H1 (cell line): ENCODE measurements at regions not wholly inside any gene's neighbourhood (a gene's known extent, or its start where the extent isn't known, plus 50 kb on each side); places are given as distances from the start of the nearest gene placed in this dataset.

ENCODE experiments used
- CTCF ChIA-PET: fragments of 300-600 bp; sonication (Branson Sonifier 250); formaldehyde crosslinking; loops from one replicate; lab custom pipeline; 2021; ENCODE audit not compliant: partially characterized antibody; lab: Charles Lee
- POLR2A ChIA-PET: fragments of 300-600 bp; sonication (Branson Sonifier 250); formaldehyde crosslinking; loops from one replicate; lab custom pipeline; 2021; ENCODE audit warnings: inconsistent platforms; ENCODE audit not compliant: partially characterized antibody; lab: Charles Lee
- DNase-seq, 2 experiments: peaks; one replicate each; pipeline versions ENCODE4 v3.0.0 to v3.0.0-alpha.2; 2010 to 2022; ENCODE audit warnings: low spot score in 2 of 2, low read depth in 1 of 2, mixed read lengths in 1 of 2
- FAIRE-seq: peaks from 2 replicates; lab custom pipeline; 2011; peaks lifted over from hg19 to GRCh38; lab: Jason Lieb, UNC
- H2AFZ ChIP-seq: 2 replicates; pipeline ENCODE4 v1.8.1; 2012; ENCODE audit warnings: low read length, inconsistent platforms
- H2AK5ac ChIP-seq: 2 replicates; pipeline ENCODE4 v1.6.1; 2013; ENCODE audit warnings: low read depth, low read length
- H2BK120ac ChIP-seq: replicated peaks from 2 replicates; pipeline ENCODE3; 2013; ENCODE audit warnings: low read depth, low read length, inconsistent platforms
- H2BK12ac ChIP-seq: 2 replicates; pipeline ENCODE4 v1.6.1; 2013; ENCODE audit warnings: low read depth, low read length
- H2BK15ac ChIP-seq: 2 replicates; pipeline ENCODE4 v1.6.1; 2013; ENCODE audit warnings: low read length
- H2BK20ac ChIP-seq: 2 replicates; pipeline ENCODE4 v1.6.1; 2013; ENCODE audit warnings: low read length
- H2BK5ac ChIP-seq: 2 replicates; pipeline ENCODE4 v1.6.1; 2013; ENCODE audit warnings: low read depth, low read length
- H3K14ac ChIP-seq: 2 replicates; pipeline ENCODE4 v1.6.1; 2013; ENCODE audit warnings: inconsistent platforms; ENCODE audit not compliant: insufficient read length
- H3K18ac ChIP-seq: 2 replicates; pipeline ENCODE4 v1.6.1; 2013; ENCODE audit warnings: low read length; ENCODE audit errors: extremely low read depth
- H3K23ac ChIP-seq: 2 replicates; pipeline ENCODE4 v1.6.1; 2013; ENCODE audit warnings: inconsistent platforms; ENCODE audit not compliant: insufficient read length
- H3K23me2 ChIP-seq: 2 replicates; pipeline ENCODE4 v1.6.1; 2013; ENCODE audit warnings: low read depth, low read length
- H3K27ac ChIP-seq: 2 replicates; pipeline ENCODE4 v1.6.1; 2011; ENCODE audit warnings: low read depth, low read length, inconsistent platforms
- H3K27me3 ChIP-seq, 4 experiments: replicated peaks in 1 of 4; 1 replicate in 1 of 4; 2 replicates in 3 of 4; pipeline versions ENCODE4 v1.6.1 to v1.8.1; 2011 to 2013; ENCODE audit warnings: low read length in 3 of 4, mild to moderate bottlenecking in 3 of 4, inconsistent platforms in 2 of 4, mixed read lengths in 2 of 4, moderate library complexity in 1 of 4; ENCODE audit not compliant: control insufficient read depth in 3 of 4, insufficient read depth in 3 of 4; ENCODE audit errors: extremely low read depth in 1 of 4
- H3K36me3 ChIP-seq, 4 experiments: 2 replicates each; pipeline versions ENCODE4 v1.6.1 to v1.8.1; 2011 to 2013; ENCODE audit warnings: mild to moderate bottlenecking in 4 of 4, low read length in 3 of 4, moderate library complexity in 2 of 4, control low read depth in 1 of 4, inconsistent platforms in 1 of 4; ENCODE audit not compliant: insufficient read depth in 4 of 4, control insufficient read depth in 2 of 4
- H3K4ac ChIP-seq: replicated peaks from 2 replicates; pipeline ENCODE3; 2013; ENCODE audit warnings: low read length, low read depth, mixed read lengths, inconsistent platforms; ENCODE audit not compliant: insufficient read length
- H3K4me1 ChIP-seq, 4 experiments: replicated peaks in 1 of 4; 1 replicate in 1 of 4; 2 replicates in 3 of 4; pipeline versions ENCODE4 v1.6.1 to v1.8.1; 2011 to 2013; ENCODE audit warnings: low read length in 3 of 4, inconsistent platforms in 2 of 4, mixed read lengths in 1 of 4; ENCODE audit not compliant: insufficient read depth in 4 of 4, control insufficient read depth in 3 of 4
- H3K4me2 ChIP-seq, 2 experiments: 2 replicates each; pipeline versions ENCODE4 v1.6.1 to v1.8.1; 2011 to 2013; ENCODE audit warnings: low read depth in 2 of 2, low read length in 2 of 2, control low read depth in 1 of 2, inconsistent platforms in 1 of 2, mild to moderate bottlenecking in 1 of 2; ENCODE audit not compliant: insufficient read depth in 1 of 2
- H3K4me3 ChIP-seq, 4 experiments: fragments of 200-600, 300-600 bp in 1 of 4; sonication (generic), shearing (Covaris generic), sonication (Bioruptor Twin) in 1 of 4; 2 replicates each; pipeline versions ENCODE4 v1.5.1 to v1.8.1; 2011 to 2016; ENCODE audit warnings: low read length in 4 of 4, low read depth in 3 of 4, control low read depth in 2 of 4, inconsistent platforms in 2 of 4, mild to moderate bottlenecking in 2 of 4, mixed read lengths in 1 of 4, moderate library complexity in 1 of 4; ENCODE audit not compliant: insufficient read depth in 2 of 4; ENCODE audit errors: extremely low read depth in 1 of 4
- H3K56ac ChIP-seq: replicated peaks from 2 replicates; pipeline ENCODE3; 2013; ENCODE audit warnings: low read depth, mild to moderate bottlenecking, mixed read lengths, low read length, inconsistent platforms; ENCODE audit not compliant: insufficient read length
- H3K79me1 ChIP-seq: 2 replicates; pipeline ENCODE4 v1.6.1; 2013; ENCODE audit warnings: low read depth, low read length, control low read depth
- H3K79me2 ChIP-seq, 2 experiments: 2 replicates each; pipeline versions ENCODE4 v1.6.1 to v1.8.1; 2012 to 2013; ENCODE audit warnings: low read length in 2 of 2, mild to moderate bottlenecking in 2 of 2, inconsistent platforms in 1 of 2; ENCODE audit not compliant: insufficient read depth in 2 of 2, control insufficient read depth in 1 of 2
- H3K9ac ChIP-seq, 4 experiments: replicated peaks in 1 of 4; 1 replicate in 1 of 4; 2 replicates in 3 of 4; pipeline versions ENCODE4 v1.6.1 to v1.8.1; 2011 to 2013; ENCODE audit warnings: low read depth in 3 of 4, low read length in 3 of 4, control low read depth in 2 of 4, mild to moderate bottlenecking in 2 of 4, moderate library complexity in 2 of 4, inconsistent platforms in 1 of 4; ENCODE audit errors: extremely low read depth in 1 of 4
- H3K9me3 ChIP-seq, 2 experiments: 2 replicates each; pipeline versions ENCODE4 v1.6.1 to v1.8.1; 2012 to 2013; ENCODE audit warnings: mild to moderate bottlenecking in 2 of 2, moderate library complexity in 2 of 2, control low read depth in 1 of 2, inconsistent platforms in 1 of 2, low read depth in 1 of 2, low read length in 1 of 2, mixed read lengths in 1 of 2; ENCODE audit not compliant: insufficient read depth in 2 of 2
- H4K20me1 ChIP-seq, 2 experiments: replicated peaks in 1 of 2; 2 replicates each; pipeline versions ENCODE3 to v1.8.1; 2011 to 2013; ENCODE audit warnings: inconsistent platforms in 2 of 2, low read length in 2 of 2, mild to moderate bottlenecking in 1 of 2; ENCODE audit not compliant: insufficient read depth in 2 of 2, control insufficient read depth in 1 of 2
- H4K5ac ChIP-seq: 2 replicates; pipeline ENCODE4 v1.6.1; 2013; ENCODE audit warnings: low read length, low read depth, mixed read lengths, inconsistent platforms; ENCODE audit not compliant: insufficient read length
- H4K8ac ChIP-seq: 2 replicates; pipeline ENCODE4 v1.8.0; 2013; ENCODE audit warnings: mild to moderate bottlenecking, moderate library complexity, low read length, inconsistent platforms; ENCODE audit not compliant: insufficient read depth; ENCODE audit errors: extremely low read depth
- H4K91ac ChIP-seq: replicated peaks from 2 replicates; pipeline ENCODE3; 2013; ENCODE audit warnings: low read length, mixed read lengths, inconsistent platforms; ENCODE audit not compliant: insufficient read length
- CREB1 ChIP-seq: IDR thresholded peaks from 2 replicates; pipeline ENCODE4 v1.6.1; 2012; ENCODE audit warnings: inconsistent platforms
- E2F6 ChIP-seq: IDR thresholded peaks from 2 replicates; pipeline ENCODE4 v1.6.1; 2012; ENCODE audit warnings: inconsistent platforms
- EGR1 ChIP-seq: IDR thresholded peaks from 2 replicates; pipeline ENCODE4 v1.6.1; 2011; ENCODE audit warnings: low read depth, low read length, borderline replicate concordance
- EP300 ChIP-seq, 2 experiments: IDR thresholded peaks; 1 replicate in 1 of 2; 2 replicates in 1 of 2; pipeline ENCODE4 v1.6.1; 2011 to 2012; ENCODE audit warnings: low read depth in 2 of 2, low read length in 2 of 2, mild to moderate bottlenecking in 2 of 2, borderline replicate concordance in 1 of 2, inconsistent platforms in 1 of 2, moderate library complexity in 1 of 2
- JUND ChIP-seq: IDR thresholded peaks from 2 replicates; pipeline ENCODE4 v1.6.1; 2011; ENCODE audit warnings: mild to moderate bottlenecking, improper control_type of control experiment, low read length
- KDM1A ChIP-seq: fragments of 200-600, 300-600 bp; sonication (generic); IDR thresholded peaks from 2 replicates; pipeline ENCODE4 v1.7.1; 2016; ENCODE audit warnings: mild to moderate bottlenecking, low read length, borderline replicate concordance
- MAFK ChIP-seq: IDR thresholded peaks from 2 replicates; pipeline ENCODE4 v1.6.1; 2012; ENCODE audit warnings: low read depth, mild to moderate bottlenecking, improper control_type of control experiment, low read length
- NANOG ChIP-seq: IDR thresholded peaks from 2 replicates; pipeline ENCODE4 v1.6.1; 2011; ENCODE audit warnings: low read length, low read depth, mild to moderate bottlenecking, inconsistent platforms; ENCODE audit not compliant: insufficient read depth, poor library complexity, severe bottlenecking
- NRF1 ChIP-seq: IDR thresholded peaks from 2 replicates; pipeline ENCODE4 v1.6.1; 2011; ENCODE audit warnings: mild to moderate bottlenecking, low read depth, low read length, improper control_type of control experiment
- POLR2A ChIP-seq, 2 experiments: IDR thresholded peaks; 1 replicate in 1 of 2; 2 replicates in 1 of 2; pipeline ENCODE4 v1.6.1; 2011; ENCODE audit warnings: low read depth in 2 of 2, low read length in 2 of 2, mild to moderate bottlenecking in 2 of 2; ENCODE audit errors: control extremely low read depth in 1 of 2
- POLR2AphosphoS5 ChIP-seq: IDR thresholded peaks from 2 replicates; pipeline ENCODE4 v1.6.1; 2011; ENCODE audit warnings: low read depth, low read length
- POU5F1 ChIP-seq: IDR thresholded peaks from 2 replicates; pipeline ENCODE4 v1.6.1; 2011; ENCODE audit warnings: low read depth, mild to moderate bottlenecking, low read length, moderate library complexity
- RAD21 ChIP-seq, 2 experiments: IDR thresholded peaks in 1 of 2; conservative IDR thresholded peaks in 1 of 2; 2 replicates each; pipeline ENCODE4 v1.6.1; 2011; ENCODE audit warnings: low read depth in 2 of 2, low read length in 2 of 2, improper control_type of control experiment in 1 of 2, inconsistent platforms in 1 of 2, mild to moderate bottlenecking in 1 of 2, moderate library complexity in 1 of 2
- SAP30 ChIP-seq: fragments of 300-600 bp; sonication (generic); IDR thresholded peaks from 2 replicates; pipeline ENCODE4 v1.7.1; 2012; ENCODE audit warnings: low read length, moderate library complexity, mild to moderate bottlenecking, inconsistent platforms; ENCODE audit not compliant: insufficient read depth, insufficient replicate concordance
- SIN3A ChIP-seq, 2 experiments: IDR thresholded peaks in 1 of 2; conservative IDR thresholded peaks in 1 of 2; 2 replicates each; pipeline ENCODE4 v1.6.1; 2011 to 2012; ENCODE audit warnings: low read length in 2 of 2, improper control_type of control experiment in 1 of 2, low read depth in 1 of 2, mild to moderate bottlenecking in 1 of 2
- SP2 ChIP-seq: IDR thresholded peaks from 2 replicates; pipeline ENCODE4 v1.6.1; 2012; ENCODE audit warnings: mild to moderate bottlenecking, low read length, inconsistent platforms

GRCh38 chr18:44111337-44111736 is 569.4 kb upstream of the SETBP1 start:
- FAIRE-seq (no peak), DNase-seq (no peak)
- no peak overlapping the region for H4K91ac ChIP-seq
- H4K5ac ChIP-seq, result no peak overlapping the region
- no peaks in the 10 kb centered on the region for H3K36me3 ChIP-seq
- CTCF ChIA-PET, result no interaction called here
- no peaks in the 10 kb centered on the region for H3K27me3 ChIP-seq
- no peaks in the 10 kb centered on the region for H4K20me1 ChIP-seq
- no peak overlapping the region for H3K4ac ChIP-seq
- H3K4me2 ChIP-seq, result no peak overlapping the region
- no peak overlapping the region for H2BK12ac ChIP-seq
- no peak overlapping the region for H2BK5ac ChIP-seq
- H2BK20ac ChIP-seq, result no peak overlapping the region
- POLR2A ChIA-PET, result no interaction called here
- H3K14ac ChIP-seq, result no peak overlapping the region
- H2AFZ ChIP-seq, result no peak overlapping the region
- no peak overlapping the region for H2BK120ac ChIP-seq
- no peaks in the 10 kb centered on the region for H3K4me1 ChIP-seq
- no peak overlapping the region for H3K4me3 ChIP-seq
- no peak overlapping the region for H3K9ac ChIP-seq
- H3K27ac ChIP-seq, result no peak overlapping the region
- H3K23ac ChIP-seq, result no peak overlapping the region
- H3K56ac ChIP-seq, result no peak overlapping the region
- H2BK15ac ChIP-seq, result no peak overlapping the region
- H4K8ac ChIP-seq, result no peak overlapping the region
- no peak overlapping the region for H2AK5ac ChIP-seq
- H3K79me1 ChIP-seq, result no peaks in the 10 kb centered on the region
- peaks cover 2% of the 10 kb centered on the region; the same call in 1 of the 2 replicates for H3K23me2 ChIP-seq
- no peaks in the 10 kb centered on the region for H3K9me3 ChIP-seq
- H3K18ac ChIP-seq, result no peak overlapping the region
- no peaks in the 10 kb centered on the region for H3K79me2 ChIP-seq
- TF ChIP-seq KDM1A (no peak), RAD21 (IDR thresholded peaks at IDR 0.05 in 1 of 2, conservative IDR thresholded peaks at IDR 0.05 in 1 of 2; ENCODE audit: low read depth in 2 of 2, low read length in 2 of 2) (no peak), E2F6 (no peak), EP300 (IDR thresholded peaks at IDR 0.05; ENCODE audit: borderline replicate concordance in 1 of 2, low read depth in 2 of 2, low read length in 2 of 2) (no peak), POLR2AphosphoS5 (no peak), SAP30 (no peak), SIN3A (conservative IDR thresholded peaks at IDR 0.05 in 1 of 2, IDR thresholded peaks at IDR 0.05 in 1 of 2; ENCODE audit: low read depth in 1 of 2, low read length in 2 of 2) (no peak), POLR2A (IDR thresholded peaks at IDR 0.05; ENCODE audit: control extremely low read depth in 1 of 2, low read depth in 2 of 2, low read length in 2 of 2) (no peak), NRF1 (no peak), SP2 (no peak), CREB1 (no peak), POU5F1 (no peak), EGR1 (no peak), NANOG (no peak), MAFK (no peak), JUND (no peak)
